ENCODE measurements at regions not wholly inside any gene's neighbourhood (a gene's known extent, or its start where the extent isn't known, plus 50 kb on each side); places are given as distances from the start of the nearest gene placed in this dataset.

GRCh38 chr6:155561966-155562364, 106.3 kb upstream of the NOX3 start:
- H3K9me3 ChIP-seq (replicated peaks in 1 of 3), result no peaks in the 10 kb centered on the region
- no peaks in the 10 kb centered on the region for H3K27me3 ChIP-seq
- no peak for DNase-seq
- intact Hi-C loops (cut with DNase I), result no loop called here
- no peaks in the 10 kb centered on the region for H3K36me3 ChIP-seq (replicated peaks in 1 of 2)
- H3K4me1 ChIP-seq (replicated peaks in 1 of 2), result no peaks in the 10 kb centered on the region
- no peak overlapping the region for H3K27ac ChIP-seq
- 82 to 88% (median 84%) methylated on average over 4 of the region's 4 CpGs for WGBS, 4 donors
- H3K4me3 ChIP-seq, result no peak overlapping the region
- TF ChIP-seq POLR2A (IDR thresholded peaks at IDR 0.05), result no peak
- no peak for TF ChIP-seq CTCF (IDR thresholded peaks at IDR 0.05)

- 62 to 89% (median 78%) methylated on average over 1 of the region's 1 CpG for WGBS, 4 donors
- no peaks in the 10 kb centered on the region for H3K27me3 ChIP-seq
- TF ChIP-seq CTCF (IDR thresholded peaks at IDR 0.05) (no peak), POLR2A (IDR thresholded peaks at IDR 0.05) (no peak)
- H3K36me3 ChIP-seq (replicated peaks in 1 of 2), result no peaks in the 10 kb centered on the region
- H3K4me3 ChIP-seq, result no peak overlapping the region
- no peaks in the 10 kb centered on the region for H3K9me3 ChIP-seq (replicated peaks in 1 of 3)
- no peak overlapping the region for H3K27ac ChIP-seq
- DNase-seq, result no peak
- intact Hi-C loops (cut with DNase I), result no loop called here
- no peaks in the 10 kb centered on the region for H3K4me1 ChIP-seq (replicated peaks in 1 of 2)
Observed at GRCh38 chr6:155561257-155561965, 105.8 kb upstream of the NOX3 start.

- Histone ChIP-seq H3K4me3 (no peak overlapping the region), H3K9me3 (replicated peaks in 1 of 3) (no peaks in the 10 kb centered on the region), H3K27me3 (no peaks in the 10 kb centered on the region), H3K4me1 (replicated peaks in 1 of 2) (no peaks in the 10 kb centered on the region), H3K27ac (no peak overlapping the region), H3K36me3 (replicated peaks in 1 of 2) (no peaks in the 10 kb centered on the region)
- intact Hi-C loops (cut with DNase I), result no loop called here
- TF ChIP-seq POLR2A (IDR thresholded peaks at IDR 0.05) (no peak), CTCF (IDR thresholded peaks at IDR 0.05) (no peak)
- 75 to 90% (median 89%) methylated on average over 4 of the region's 4 CpGs for WGBS, 4 donors
- DNase-seq, result no peak
Observed at GRCh38 chr6:155549928-155550327, 94.3 kb upstream of the NOX3 start.

- 88 to 92% (median 90%) methylated on average over 9 of the region's 9 CpGs for WGBS, 4 donors
- DNase-seq, result no peak
- TF ChIP-seq CTCF (IDR thresholded peaks at IDR 0.05) (no peak), POLR2A (IDR thresholded peaks at IDR 0.05) (no peak)
- intact Hi-C loops (cut with DNase I), result no loop called here
- no peaks in the 10 kb centered on the region for H3K4me1 ChIP-seq (replicated peaks in 1 of 2)
- H3K27me3 ChIP-seq, result no peaks in the 10 kb centered on the region
- H3K9me3 ChIP-seq (replicated peaks in 1 of 3), result no peaks in the 10 kb centered on the region
- no peak overlapping the region for H3K4me3 ChIP-seq
- H3K36me3 ChIP-seq (replicated peaks in 1 of 2), result no peaks in the 10 kb centered on the region
- H3K27ac ChIP-seq, result no peak overlapping the region
Observed at GRCh38 chr6:155549028-155549798, 93.6 kb upstream of the NOX3 start.
